ENCODE measurements at regions not wholly inside any gene's neighbourhood (a gene's known extent, or its start where the extent isn't known, plus 50 kb on each side); places are given as distances from the start of the nearest gene placed in this dataset.

- Histone ChIP-seq H3K4me1 (replicated peaks in 1 of 2) (peaks cover 0 to 8% of the 10 kb centered on the region in 2 donors), H3K4me3 (no peak overlapping the region)
- in situ Hi-C loops (cut with MboI; ENCODE audit: low pct_unique_long_range_greater_than_20kb in 2 of 9, low sequenced_read_pairs in 9 of 9, unreplicated experiment in 9 of 9), result no loop called here
These were observed 254.7 kb downstream of the KLF12 start for GRCh38 chr13:73879346-73880015.

GRCh38 chr13:73877399-73877798 lies 256.8 kb downstream of the KLF12 start:
- ATAC-seq (replicated peaks in 6 of 8), result no peak
- in situ Hi-C loops (cut with MboI; ENCODE audit: low pct_unique_long_range_greater_than_20kb in 2 of 9, low sequenced_read_pairs in 9 of 9, unreplicated experiment in 9 of 9), result no loop called here
- Histone ChIP-seq H3K4me3 (no peak overlapping the region), H3K4me1 (replicated peaks in 1 of 2) (peaks cover 0 to 14% of the 10 kb centered on the region in 2 donors), H3K27ac (no peak overlapping the region)

More at GRCh38 chr13:73879346-73880015, 254.7 kb downstream of the KLF12 start:
- 6 to 83% (median 49%) methylated on average over 1 to 4 of the region's 4 CpGs for WGBS, 10 experiments
- H3K27ac ChIP-seq, result no peak overlapping the region
- peak in 3 of 8 experiments; percentile 83 to 97 (median 96) for ATAC-seq (replicated peaks in 6 of 8)

- 0 to 100% (median 78%) methylated on average over 1 of the region's 1 CpG; no CpG with 5 or more reads in 1 of the 10 experiments for WGBS, 10 experiments
- H3K4me1 ChIP-seq (replicated peaks in 1 of 2), result peaks cover 0 to 14% of the 10 kb centered on the region in 2 donors
- in situ Hi-C loops (cut with MboI; ENCODE audit: low pct_unique_long_range_greater_than_20kb in 2 of 9, low sequenced_read_pairs in 9 of 9, unreplicated experiment in 9 of 9), result no loop called here
- no peak overlapping the region for H3K4me3 ChIP-seq
- ATAC-seq (replicated peaks in 6 of 8), result no peak
- no peak overlapping the region for H3K27ac ChIP-seq
These were observed 257.9 kb downstream of the KLF12 start for GRCh38 chr13:73876323-73876722.

- H3K4me1 ChIP-seq (replicated peaks in 1 of 2), result peaks cover 0 to 14% of the 10 kb centered on the region in 2 donors
- in situ Hi-C loops (cut with MboI; ENCODE audit: low pct_unique_long_range_greater_than_20kb in 2 of 9, low sequenced_read_pairs in 9 of 9, unreplicated experiment in 9 of 9), result no loop called here
- H3K4me3 ChIP-seq, result no peak overlapping the region
- WGBS, 10 experiments, result 40 to 92% (median 77%) methylated on average over 1 to 5 of the region's 5 CpGs
- ATAC-seq (replicated peaks in 6 of 8), result peak in 5 of 8 experiments; percentile 45 to 96 (median 65)
- no peak overlapping the region for H3K27ac ChIP-seq
These were observed 260.0 kb downstream of the KLF12 start for GRCh38 chr13:73873940-73874830.

- Histone ChIP-seq H3K4me1 (replicated peaks in 1 of 2) (peaks cover 0 to 14% of the 10 kb centered on the region in 2 donors), H3K4me3 (no peak overlapping the region), H3K27ac (no peak overlapping the region)
- WGBS, 10 experiments, result 54 to 100% (median 96%) methylated on average over 1 to 3 of the region's 3 CpGs; no CpG with 5 or more reads in 2 of the 10 experiments
- in situ Hi-C loops (cut with MboI; ENCODE audit: low pct_unique_long_range_greater_than_20kb in 2 of 9, low sequenced_read_pairs in 9 of 9, unreplicated experiment in 9 of 9), result no loop called here
- ATAC-seq (replicated peaks in 6 of 8), result no peak
These were observed 261.8 kb downstream of the KLF12 start for GRCh38 chr13:73872397-73872796.

- no peak overlapping the region for H3K4me3 ChIP-seq
- in situ Hi-C loops (cut with MboI; ENCODE audit: low pct_unique_long_range_greater_than_20kb in 2 of 9, low sequenced_read_pairs in 9 of 9, unreplicated experiment in 9 of 9), result no loop called here
- H3K27ac ChIP-seq, result no peak overlapping the region
- H3K4me1 ChIP-seq (replicated peaks in 1 of 2), result peaks cover 0 to 14% of the 10 kb centered on the region in 2 donors
- WGBS, 10 experiments, result 68 to 94% (median 87%) methylated on average over 5 to 13 of the region's 15 CpGs; no CpG with 5 or more reads in 2 of the 10 experiments
- ATAC-seq (replicated peaks in 6 of 8), result peak in 1 of 8 experiments; percentile 43
These were observed 263.0 kb downstream of the KLF12 start for GRCh38 chr13:73870970-73871935.

GRCh38 chr13:73870036-73870741 lies 264.0 kb downstream of the KLF12 start:
- WGBS, 10 experiments, result 57 to 100% (median 81%) methylated on average over 1 to 5 of the region's 5 CpGs; no CpG with 5 or more reads in 1 of the 10 experiments
- no peak overlapping the region for H3K4me3 ChIP-seq
- no peak for ATAC-seq (replicated peaks in 6 of 8)
- H3K27ac ChIP-seq, result no peak overlapping the region
- in situ Hi-C loops (cut with MboI; ENCODE audit: low pct_unique_long_range_greater_than_20kb in 2 of 9, low sequenced_read_pairs in 9 of 9, unreplicated experiment in 9 of 9), result no loop called here
- H3K4me1 ChIP-seq (replicated peaks in 1 of 2), result peaks cover 0 to 14% of the 10 kb centered on the region in 2 donors

- 55 to 100% (median 91%) methylated on average over 1 of the region's 1 CpG for WGBS, 10 experiments
- no peaks in the 10 kb centered on the region for H3K4me1 ChIP-seq (replicated peaks in 1 of 2)
- no peak for ATAC-seq (replicated peaks in 6 of 8)
- no peak overlapping the region for H3K27ac ChIP-seq
- no peak overlapping the region for H3K4me3 ChIP-seq
- in situ Hi-C loops (cut with MboI; ENCODE audit: low pct_unique_long_range_greater_than_20kb in 2 of 9, low sequenced_read_pairs in 9 of 9, unreplicated experiment in 9 of 9), result no loop called here
These were observed 269.2 kb downstream of the KLF12 start for GRCh38 chr13:73865027-73865426.

- 90 to 100% (median 100%) methylated on average over 1 to 2 of the region's 2 CpGs; no CpG with 5 or more reads in 1 of the 10 experiments for WGBS, 10 experiments
- no peak for ATAC-seq (replicated peaks in 6 of 8)
- H3K4me3 ChIP-seq, result no peak overlapping the region
- in situ Hi-C loops (cut with MboI; ENCODE audit: low pct_unique_long_range_greater_than_20kb in 2 of 9, low sequenced_read_pairs in 9 of 9, unreplicated experiment in 9 of 9), result no loop called here
- H3K27ac ChIP-seq, result no peak overlapping the region
- H3K4me1 ChIP-seq (replicated peaks in 1 of 2), result no peaks in the 10 kb centered on the region
These were observed 273.1 kb downstream of the KLF12 start for GRCh38 chr13:73861136-73861535.

- 78 to 98% (median 90%) methylated on average over 4 to 6 of the region's 6 CpGs; no CpG with 5 or more reads in 1 of the 10 experiments for WGBS, 10 experiments
- no peak overlapping the region for H3K27ac ChIP-seq
- no peak for ATAC-seq (replicated peaks in 6 of 8)
- in situ Hi-C loops (cut with MboI; ENCODE audit: low pct_unique_long_range_greater_than_20kb in 2 of 9, low sequenced_read_pairs in 9 of 9, unreplicated experiment in 9 of 9), result no loop called here
- no peak overlapping the region for H3K4me3 ChIP-seq
- no peaks in the 10 kb centered on the region for H3K4me1 ChIP-seq (replicated peaks in 1 of 2)
These were observed 273.7 kb downstream of the KLF12 start for GRCh38 chr13:73860501-73860900.

- ATAC-seq (replicated peaks in 6 of 8), result no peak
- Histone ChIP-seq H3K4me3 (no peak overlapping the region), H3K27ac (no peak overlapping the region), H3K4me1 (replicated peaks in 1 of 2) (no peaks in the 10 kb centered on the region)
- 50 to 100% (median 74%) methylated on average over 1 to 4 of the region's 4 CpGs for WGBS, 10 experiments
- in situ Hi-C loops (cut with MboI; ENCODE audit: low pct_unique_long_range_greater_than_20kb in 2 of 9, low sequenced_read_pairs in 9 of 9, unreplicated experiment in 9 of 9), result no loop called here
These were observed 274.4 kb downstream of the KLF12 start for GRCh38 chr13:73859841-73860240.

- no peak overlapping the region for H3K4me3 ChIP-seq
- WGBS, 10 experiments, result 89 to 100% (median 95%) methylated on average over 1 to 2 of the region's 2 CpGs
- no peak for ATAC-seq (replicated peaks in 6 of 8)
- no peak overlapping the region for H3K27ac ChIP-seq
- in situ Hi-C loops (cut with MboI; ENCODE audit: low pct_unique_long_range_greater_than_20kb in 2 of 9, low sequenced_read_pairs in 9 of 9, unreplicated experiment in 9 of 9), result no loop called here
- no peaks in the 10 kb centered on the region for H3K4me1 ChIP-seq (replicated peaks in 1 of 2)
These were observed 277.1 kb downstream of the KLF12 start for GRCh38 chr13:73857106-73857505.
